ENCODE measurements at regions not wholly inside any gene's neighbourhood (a gene's known extent, or its start where the extent isn't known, plus 50 kb on each side); places are given as distances from the start of the nearest gene placed in this dataset.

GRCh38 chr10:9807846-9808245 is 1209.8 kb upstream of the CELF2 start:
- Mint-ChIP-seq H3K4me1 (ENCODE audit: unreplicated experiment) (no peaks in the 10 kb centered on the region), H3K27ac (ENCODE audit: unreplicated experiment) (no peak overlapping the region), H3K9me3 (ENCODE audit: unreplicated experiment) (no peaks in the 10 kb centered on the region), H3K27me3 (ENCODE audit: unreplicated experiment) (peaks cover 2% of the 10 kb centered on the region), H3K36me3 (ENCODE audit: low read depth, unreplicated experiment) (no peaks in the 10 kb centered on the region), H3K4me3 (ENCODE audit: unreplicated experiment) (no peak overlapping the region)
- no peak for DNase-seq (ENCODE audit: low spot score)
- no peak for TF ChIP-seq CTCF (IDR thresholded peaks at IDR 0.05; ENCODE audit: unreplicated experiment)

GRCh38 chr10:9811601-9812000 is 1206.1 kb upstream of the CELF2 start:
- Mint-ChIP-seq H3K4me1 (ENCODE audit: unreplicated experiment) (no peaks in the 10 kb centered on the region), H3K36me3 (ENCODE audit: low read depth, unreplicated experiment) (no peaks in the 10 kb centered on the region), H3K27me3 (ENCODE audit: unreplicated experiment) (peaks cover 2% of the 10 kb centered on the region), H3K9me3 (ENCODE audit: unreplicated experiment) (no peaks in the 10 kb centered on the region), H3K4me3 (ENCODE audit: unreplicated experiment) (no peak overlapping the region), H3K27ac (ENCODE audit: unreplicated experiment) (no peak overlapping the region)
- no peak for DNase-seq (ENCODE audit: low spot score)
- TF ChIP-seq CTCF (IDR thresholded peaks at IDR 0.05; ENCODE audit: unreplicated experiment), result no peak

GRCh38 chr10:9814285-9814864 is 1203.3 kb upstream of the CELF2 start:
- H3K36me3 Mint-ChIP-seq (ENCODE audit: low read depth, unreplicated experiment), result no peaks in the 10 kb centered on the region
- H3K4me1 Mint-ChIP-seq (ENCODE audit: unreplicated experiment), result no peaks in the 10 kb centered on the region
- H3K9me3 Mint-ChIP-seq (ENCODE audit: unreplicated experiment), result no peaks in the 10 kb centered on the region
- H3K4me3 Mint-ChIP-seq (ENCODE audit: unreplicated experiment), result no peak overlapping the region
- no peak for DNase-seq (ENCODE audit: low spot score)
- no peaks in the 10 kb centered on the region for H3K27me3 Mint-ChIP-seq (ENCODE audit: unreplicated experiment)
- no peak overlapping the region for H3K27ac Mint-ChIP-seq (ENCODE audit: unreplicated experiment)
- no peak for TF ChIP-seq CTCF (IDR thresholded peaks at IDR 0.05; ENCODE audit: unreplicated experiment)

DNA sequence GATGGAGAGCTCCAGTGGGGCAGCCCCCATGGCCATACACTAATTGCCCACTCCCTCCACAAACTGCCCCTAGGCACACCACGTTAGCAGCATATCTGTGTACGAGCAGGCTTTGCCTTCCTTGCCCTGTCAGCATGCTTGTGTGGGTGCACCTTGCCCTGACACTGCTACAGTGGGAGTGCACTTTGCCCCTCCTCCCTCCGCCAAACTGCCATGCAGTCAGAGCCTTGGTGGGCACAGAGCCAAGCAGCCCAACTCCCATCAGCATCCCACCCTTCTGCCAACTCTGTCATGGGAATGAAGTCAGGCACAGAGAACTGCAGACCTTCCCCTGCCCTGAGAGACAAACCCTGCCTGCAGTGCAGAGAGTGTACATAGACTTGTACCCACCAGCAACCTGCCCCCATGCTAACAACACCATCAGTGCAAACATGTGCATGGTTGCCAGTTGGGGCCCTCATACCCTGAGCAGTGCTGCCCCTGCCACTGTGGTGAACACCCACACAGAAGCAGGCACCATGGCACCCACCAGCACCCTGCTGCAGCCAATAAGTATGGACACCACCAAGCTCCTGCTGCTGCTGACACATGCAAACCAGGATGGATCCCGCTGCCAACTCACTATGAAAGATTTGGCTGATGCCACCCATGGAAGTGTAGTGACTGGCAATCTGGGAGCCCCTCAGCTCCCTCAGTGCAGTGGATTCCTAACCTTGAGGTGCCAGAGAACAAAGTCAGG is 1197.7 kb upstream of the CELF2 start:
- H3K36me3 Mint-ChIP-seq (ENCODE audit: low read depth, unreplicated experiment), result no peaks in the 10 kb centered on the region
- TF ChIP-seq CTCF (IDR thresholded peaks at IDR 0.05; ENCODE audit: unreplicated experiment), result no peak
- no peak for DNase-seq (ENCODE audit: low spot score)
- no peak overlapping the region for H3K4me3 Mint-ChIP-seq (ENCODE audit: unreplicated experiment)
- no peaks in the 10 kb centered on the region for H3K9me3 Mint-ChIP-seq (ENCODE audit: unreplicated experiment)
- no peaks in the 10 kb centered on the region for H3K27me3 Mint-ChIP-seq (ENCODE audit: unreplicated experiment)
- no peak overlapping the region for H3K27ac Mint-ChIP-seq (ENCODE audit: unreplicated experiment)
- peaks cover 5% of the 10 kb centered on the region for H3K4me1 Mint-ChIP-seq (ENCODE audit: unreplicated experiment)

- no peak overlapping the region for H3K27ac Mint-ChIP-seq (ENCODE audit: unreplicated experiment)
- H3K4me3 Mint-ChIP-seq (ENCODE audit: unreplicated experiment), result no peak overlapping the region
- H3K27me3 Mint-ChIP-seq (ENCODE audit: unreplicated experiment), result no peaks in the 10 kb centered on the region
- H3K36me3 Mint-ChIP-seq (ENCODE audit: low read depth, unreplicated experiment), result no peaks in the 10 kb centered on the region
- DNase-seq (ENCODE audit: low spot score), result no peak
- no peak for TF ChIP-seq CTCF (IDR thresholded peaks at IDR 0.05; ENCODE audit: unreplicated experiment)
- peaks cover 8% of the 10 kb centered on the region for H3K4me1 Mint-ChIP-seq (ENCODE audit: unreplicated experiment)
- H3K9me3 Mint-ChIP-seq (ENCODE audit: unreplicated experiment), result no peaks in the 10 kb centered on the region
These were observed 1194.3 kb upstream of the CELF2 start for GRCh38 chr10:9823268-9823930.
